DMS153 (cell line): ENCODE measurements at regions not wholly inside any gene's neighbourhood (a gene's known extent, or its start where the extent isn't known, plus 50 kb on each side); places are given as distances from the start of the nearest gene placed in this dataset.
"Not testable (repeated sequence)": the region's sequence is repeated elsewhere in the genome, so short reads cannot be mapped to it uniquely, and the experiment has no call there.

ENCODE experiments used
- DNase-seq: peaks from one replicate; lab custom pipeline; 2025; lab: John Stamatoyannopoulos, UW

DNA sequence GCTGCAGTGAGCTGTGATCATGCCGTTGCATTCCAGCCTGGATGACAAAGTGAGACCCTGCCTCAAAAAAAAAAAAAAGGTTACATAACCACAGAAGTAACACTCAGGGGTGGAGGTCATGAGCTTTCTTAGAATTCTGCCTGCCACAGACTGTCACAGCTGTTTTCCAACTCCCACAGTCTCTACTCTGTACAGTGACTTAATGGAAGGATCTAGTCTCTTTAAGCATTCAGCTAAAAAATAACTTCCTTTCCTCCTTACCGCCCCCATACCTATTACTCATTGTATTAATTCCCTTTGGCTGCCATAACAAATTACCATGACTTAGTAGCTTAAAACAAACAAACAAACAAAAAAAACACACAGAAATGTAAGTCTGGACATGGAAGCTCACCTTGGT is 99.6 kb upstream of the UBE2E1 start:
- no peak for DNase-seq

GRCh38 chr3:23709987-23710386 is 95.8 kb upstream of the UBE2E1 start:
- no peak for DNase-seq

GRCh38 chr3:23710555-23710954 is 95.2 kb upstream of the UBE2E1 start:
- no peak for DNase-seq

DNA sequence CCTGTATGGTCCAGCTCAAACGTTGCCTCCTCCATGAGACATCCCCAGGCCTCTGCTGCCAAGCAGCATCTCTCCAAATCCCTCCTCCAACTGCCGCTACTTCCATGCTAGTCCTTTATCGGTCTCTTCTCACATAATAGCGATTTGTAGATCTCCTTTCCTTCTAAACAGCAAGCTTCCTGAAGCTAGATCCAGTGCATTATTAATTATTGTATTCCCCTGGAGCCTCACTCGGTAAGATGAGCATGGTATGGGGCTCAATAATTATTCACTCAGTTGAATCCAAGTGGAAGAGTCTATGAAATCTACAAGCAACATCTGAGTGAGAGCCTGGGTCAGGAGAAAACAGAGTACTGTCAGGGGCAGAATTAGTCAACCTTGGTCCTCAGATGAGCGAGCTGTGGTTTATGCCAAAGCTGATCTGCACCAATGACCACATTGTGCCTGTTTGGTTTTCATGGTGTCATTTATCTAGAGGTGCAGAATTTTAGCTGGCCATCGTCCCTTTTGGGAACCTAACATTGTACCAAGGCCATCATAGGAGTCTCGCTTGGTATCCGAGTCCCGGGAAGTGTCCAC is 93.8 kb upstream of the UBE2E1 start:
- no peak for DNase-seq

DNA sequence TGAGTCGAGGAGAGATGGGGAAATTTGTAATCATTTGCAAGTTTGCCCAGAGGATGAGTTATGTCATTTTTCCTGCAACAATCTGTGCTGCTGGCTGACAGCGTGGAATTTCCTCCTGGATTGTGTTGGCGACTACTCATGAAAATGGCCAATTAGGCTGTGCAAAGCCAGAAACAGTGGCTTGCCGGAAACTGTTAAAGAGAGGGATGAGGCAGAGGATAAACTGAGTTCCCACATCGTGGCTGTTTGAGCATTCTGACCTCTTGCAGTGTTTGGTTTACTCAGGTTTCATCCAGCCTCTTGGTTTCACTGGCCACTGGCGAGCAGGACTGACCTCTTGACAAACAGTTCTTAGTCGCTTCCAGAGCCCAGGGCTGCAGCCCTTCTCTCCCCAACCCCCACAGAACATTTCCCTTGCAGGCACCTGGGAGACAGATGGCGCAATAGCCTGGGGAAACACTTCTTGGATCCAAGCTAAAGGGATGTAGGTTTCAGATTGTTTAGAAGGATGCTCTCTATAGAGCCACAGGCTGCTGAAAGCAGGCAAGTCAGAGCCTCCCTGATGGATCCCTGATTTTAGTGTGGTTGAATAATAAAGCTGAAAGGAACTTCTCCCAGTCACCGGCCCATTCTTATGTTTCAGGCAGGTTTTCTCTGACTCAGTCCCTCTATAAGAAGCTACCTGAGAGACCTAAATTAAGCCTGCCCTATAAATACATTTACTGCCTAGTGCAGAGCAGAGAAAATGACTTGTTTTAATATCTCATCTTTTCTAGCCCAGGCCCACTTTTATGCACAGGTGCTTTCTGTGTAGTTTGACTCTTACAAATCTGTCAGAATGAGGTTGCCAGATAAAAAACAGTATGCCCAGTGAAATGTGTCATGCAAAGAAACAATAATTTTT is 92.8 kb upstream of the UBE2E1 start:
- DNase-seq = peak; percentile 39

DNA sequence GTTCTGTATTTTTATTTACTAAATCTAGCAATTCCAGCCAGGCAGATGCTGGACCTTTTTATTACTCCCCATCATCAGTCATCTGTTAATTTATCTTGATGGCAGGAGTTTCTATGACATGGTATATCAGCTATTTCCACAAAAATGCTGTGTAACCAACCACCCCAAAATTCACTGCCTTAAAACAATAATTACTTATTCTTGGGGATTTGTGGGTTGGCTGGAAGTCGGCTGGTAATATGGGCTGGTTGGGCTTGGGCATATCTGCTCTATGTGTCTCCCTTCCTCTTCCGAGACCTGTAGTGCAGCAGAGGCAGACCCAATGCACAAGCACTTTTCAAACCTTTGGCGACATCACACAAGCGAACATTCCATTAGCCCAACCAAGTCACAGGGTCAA is 92.1 kb upstream of the UBE2E1 start:
- no peak for DNase-seq

GRCh38 chr3:23720059-23720458 is 85.7 kb upstream of the UBE2E1 start:
- no peak for DNase-seq

GRCh38 chr3:23720885-23721284 is 84.9 kb upstream of the UBE2E1 start:
- DNase-seq = no peak

GRCh38 chr3:23723141-23723540 is 82.6 kb upstream of the UBE2E1 start:
- no peak for DNase-seq

GRCh38 chr3:23723930-23724329 is 81.8 kb upstream of the UBE2E1 start:
- no peak for DNase-seq

GRCh38 chr3:23726811-23727548 is 78.8 kb upstream of the UBE2E1 start:
- no peak for DNase-seq

- DNase-seq = no peak
Observed at GRCh38 chr3:23728601-23729117, 77.1 kb upstream of the UBE2E1 start.

GRCh38 chr3:23729362-23729761 is 76.4 kb upstream of the UBE2E1 start:
- not testable (repeated sequence) for DNase-seq

DNA sequence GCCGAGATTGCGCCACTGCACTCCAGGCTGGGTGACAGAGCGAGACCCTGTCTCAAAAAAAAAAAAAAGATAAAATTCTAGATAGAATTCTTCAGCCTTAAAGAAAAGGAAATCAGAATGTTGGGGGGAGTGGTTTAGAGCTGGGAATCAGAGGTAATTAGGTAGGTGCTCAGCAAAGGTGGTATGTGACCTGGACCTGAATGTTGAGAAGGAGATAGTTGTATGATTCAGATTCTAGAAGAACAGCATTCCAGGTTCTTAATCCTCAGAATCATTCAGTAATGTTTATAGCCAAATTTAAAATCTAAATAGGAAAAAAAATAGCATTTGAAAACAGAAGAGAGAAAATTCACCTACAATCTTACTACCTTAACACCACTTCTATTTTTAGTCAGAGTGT is 71.3 kb upstream of the UBE2E1 start:
- DNase-seq = no peak

DNA sequence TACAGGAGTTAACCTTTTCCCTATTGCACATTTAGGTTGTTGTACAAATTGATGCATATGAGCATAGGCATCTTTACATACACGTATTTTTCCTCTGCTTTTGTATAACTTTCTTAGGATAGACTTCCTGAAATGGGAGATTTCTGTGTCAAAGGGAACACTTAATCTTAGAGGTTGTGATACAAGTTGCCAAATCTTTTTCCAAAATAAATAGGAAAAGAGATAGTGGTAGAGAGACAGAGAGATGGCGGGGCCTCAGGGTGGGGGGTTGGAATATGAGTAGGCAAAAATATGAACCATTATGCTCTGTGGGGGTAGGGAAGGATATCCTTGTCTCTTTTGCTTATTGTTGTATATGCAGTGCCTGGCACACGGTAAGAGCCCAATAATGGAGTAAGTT is 70.7 kb upstream of the UBE2E1 start:
- DNase-seq = no peak

DNA sequence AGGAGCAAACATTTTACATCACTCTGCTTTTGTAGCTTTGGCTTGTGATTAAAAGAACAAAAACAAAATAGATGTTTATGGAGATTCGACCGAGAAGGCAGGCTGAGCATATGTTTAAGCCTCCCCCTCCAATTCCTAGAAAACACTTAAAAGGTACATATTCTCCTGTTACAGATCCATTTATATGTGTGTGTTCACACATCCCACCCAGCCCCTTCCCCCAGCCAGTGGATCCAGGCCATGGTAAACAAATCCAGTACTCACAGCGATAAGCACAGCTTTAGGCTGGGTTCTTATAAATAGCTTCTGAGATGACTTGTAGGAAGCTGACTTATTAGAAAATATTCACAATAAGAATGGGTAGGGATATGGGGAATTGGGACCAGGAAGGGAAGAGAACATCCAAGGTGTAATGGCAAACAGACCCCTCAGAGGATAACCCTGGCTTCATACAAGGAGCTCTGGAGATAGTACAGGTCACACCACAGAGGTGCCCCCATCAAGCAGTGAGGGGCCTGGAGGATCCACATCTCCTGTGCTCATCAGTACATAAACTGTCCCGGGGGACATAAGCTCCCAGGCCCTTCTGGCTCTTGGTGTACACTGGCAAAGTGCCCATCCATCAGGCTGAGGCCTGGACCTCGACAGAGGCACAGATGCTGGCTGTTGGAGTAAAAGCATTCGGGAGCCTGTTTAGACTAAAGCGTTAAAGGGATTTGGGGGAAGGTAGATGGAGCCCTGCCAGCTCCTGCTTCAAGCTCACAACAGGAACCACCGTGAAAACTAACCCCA is 70.0 kb upstream of the UBE2E1 start:
- DNase-seq = peak; percentile 62

- DNase-seq = no peak
Observed at GRCh38 chr3:23738944-23739343, 66.8 kb upstream of the UBE2E1 start.

- DNase-seq = no peak
Observed at GRCh38 chr3:23739536-23739935, 66.2 kb upstream of the UBE2E1 start.

GRCh38 chr3:23740517-23740965 is 65.2 kb upstream of the UBE2E1 start:
- peak; percentile 38 for DNase-seq

GRCh38 chr3:23741036-23741706 is 64.6 kb upstream of the UBE2E1 start:
- peak; percentile 74 for DNase-seq

GRCh38 chr3:23743141-23743784 is 62.5 kb upstream of the UBE2E1 start:
- no peak for DNase-seq
